ENCODE measurements at regions not wholly inside any gene's neighbourhood (a gene's known extent, or its start where the extent isn't known, plus 50 kb on each side); places are given as distances from the start of the nearest gene placed in this dataset.
A peak's percentile ranks its signal among the peaks of the same experiment; 100 is the strongest.

GRCh38 chr3:61411009-61411662 lies 150.2 kb upstream of the PTPRG start:
- Histone ChIP-seq H3K9me3 (ENCODE audit: control insufficient read depth, insufficient read depth, low read length) (peaks cover 3% of the 10 kb centered on the region), H3K4me1 (ENCODE audit: control insufficient read depth, insufficient read depth, low read length) (no peaks in the 10 kb centered on the region), H3K36me3 (ENCODE audit: control insufficient read depth, insufficient read depth, low read length) (no peaks in the 10 kb centered on the region), H3K27ac (ENCODE audit: low read depth, low read length) (no peak overlapping the region), H3K27me3 (ENCODE audit: control insufficient read depth, insufficient read depth, low read length) (no peaks in the 10 kb centered on the region), H3K4me3 (ENCODE audit: low read depth, low read length) (no peak overlapping the region)
- DNase-seq (ENCODE audit: low read depth in 4 of 6, low spot score in 6 of 6) = no peak
- WGBS (ENCODE audit: insufficient coverage) = 100% methylated on average over 2 of the region's 3 CpGs

- WGBS (ENCODE audit: insufficient coverage) = 79% methylated on average over 2 of the region's 4 CpGs
These were observed 146.9 kb upstream of the PTPRG start for GRCh38 chr3:61414456-61414855.

DNA sequence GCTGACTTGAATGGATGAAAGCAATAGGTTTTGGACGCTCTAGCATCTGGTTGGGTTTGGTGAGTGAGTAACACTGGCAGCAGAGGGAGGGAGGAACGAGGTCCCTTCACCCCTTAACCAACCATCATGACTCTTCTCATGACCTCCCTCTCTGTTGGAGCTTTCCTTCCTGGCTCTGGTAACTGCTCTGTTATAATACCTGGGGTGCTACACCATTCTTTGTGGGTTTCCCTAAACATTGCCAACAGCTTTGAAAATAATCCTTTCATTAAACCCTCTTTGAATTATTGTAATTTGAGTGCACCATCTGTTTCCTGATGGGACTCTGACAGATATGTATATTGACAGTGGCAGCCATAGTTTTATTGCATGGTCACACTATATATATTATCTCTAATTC lies 146.2 kb upstream of the PTPRG start:
- no peaks in the 10 kb centered on the region for H3K36me3 ChIP-seq (ENCODE audit: control insufficient read depth, insufficient read depth, low read length)
- peaks cover 3% of the 10 kb centered on the region for H3K9me3 ChIP-seq (ENCODE audit: control insufficient read depth, insufficient read depth, low read length)
- DNase-seq (ENCODE audit: low read depth in 4 of 6, low spot score in 6 of 6) = no peak
- no peaks in the 10 kb centered on the region for H3K4me1 ChIP-seq (ENCODE audit: control insufficient read depth, insufficient read depth, low read length)
- no peaks in the 10 kb centered on the region for H3K27me3 ChIP-seq (ENCODE audit: control insufficient read depth, insufficient read depth, low read length)
- no peak overlapping the region for H3K27ac ChIP-seq (ENCODE audit: low read depth, low read length)
- no CpG with 5 or more reads among the region's 2 CpGs for WGBS (ENCODE audit: insufficient coverage)
- no peak overlapping the region for H3K4me3 ChIP-seq (ENCODE audit: low read depth, low read length)

More at GRCh38 chr3:61414456-61414855, 146.9 kb upstream of the PTPRG start:
- H3K36me3 ChIP-seq (ENCODE audit: control insufficient read depth, insufficient read depth, low read length) = no peaks in the 10 kb centered on the region
- no peaks in the 10 kb centered on the region for H3K4me1 ChIP-seq (ENCODE audit: control insufficient read depth, insufficient read depth, low read length)
- no peaks in the 10 kb centered on the region for H3K27me3 ChIP-seq (ENCODE audit: control insufficient read depth, insufficient read depth, low read length)
- H3K27ac ChIP-seq (ENCODE audit: low read depth, low read length) = no peak overlapping the region
- DNase-seq (ENCODE audit: low read depth in 4 of 6, low spot score in 6 of 6) = no peak
- no peak overlapping the region for H3K4me3 ChIP-seq (ENCODE audit: low read depth, low read length)
- peaks cover 3% of the 10 kb centered on the region for H3K9me3 ChIP-seq (ENCODE audit: control insufficient read depth, insufficient read depth, low read length)

- H3K4me1 ChIP-seq (ENCODE audit: control insufficient read depth, insufficient read depth, low read length) = no peaks in the 10 kb centered on the region
- no peaks in the 10 kb centered on the region for H3K36me3 ChIP-seq (ENCODE audit: control insufficient read depth, insufficient read depth, low read length)
- peaks cover 2% of the 10 kb centered on the region for H3K9me3 ChIP-seq (ENCODE audit: control insufficient read depth, insufficient read depth, low read length)
- DNase-seq (ENCODE audit: low read depth in 4 of 6, low spot score in 6 of 6) = no peak
- H3K4me3 ChIP-seq (ENCODE audit: low read depth, low read length) = no peak overlapping the region
- WGBS (ENCODE audit: insufficient coverage) = no CpG with 5 or more reads among the region's 1 CpG
- H3K27ac ChIP-seq (ENCODE audit: low read depth, low read length) = no peak overlapping the region
- H3K27me3 ChIP-seq (ENCODE audit: control insufficient read depth, insufficient read depth, low read length) = no peaks in the 10 kb centered on the region
These were observed 144.8 kb upstream of the PTPRG start for GRCh38 chr3:61416618-61417017.

- DNase-seq (ENCODE audit: low read depth in 4 of 6, low spot score in 6 of 6) = peak in 1 of 6 donors; percentile 47
- Histone ChIP-seq H3K36me3 (ENCODE audit: control insufficient read depth, insufficient read depth, low read length) (no peaks in the 10 kb centered on the region), H3K27ac (ENCODE audit: low read depth, low read length) (no peak overlapping the region), H3K27me3 (ENCODE audit: control insufficient read depth, insufficient read depth, low read length) (no peaks in the 10 kb centered on the region), H3K9me3 (ENCODE audit: control insufficient read depth, insufficient read depth, low read length) (no peaks in the 10 kb centered on the region), H3K4me1 (ENCODE audit: control insufficient read depth, insufficient read depth, low read length) (no peaks in the 10 kb centered on the region), H3K4me3 (ENCODE audit: low read depth, low read length) (no peak overlapping the region)
- 80% methylated on average over 1 of the region's 2 CpGs for WGBS (ENCODE audit: insufficient coverage)
These were observed 144.0 kb upstream of the PTPRG start for GRCh38 chr3:61417352-61417751.

- Histone ChIP-seq H3K9me3 (ENCODE audit: control insufficient read depth, insufficient read depth, low read length) (no peaks in the 10 kb centered on the region), H3K36me3 (ENCODE audit: control insufficient read depth, insufficient read depth, low read length) (no peaks in the 10 kb centered on the region), H3K4me3 (ENCODE audit: low read depth, low read length) (no peak overlapping the region), H3K27ac (ENCODE audit: low read depth, low read length) (no peak overlapping the region), H3K27me3 (ENCODE audit: control insufficient read depth, insufficient read depth, low read length) (no peaks in the 10 kb centered on the region), H3K4me1 (ENCODE audit: control insufficient read depth, insufficient read depth, low read length) (no peaks in the 10 kb centered on the region)
- no peak for DNase-seq (ENCODE audit: low read depth in 4 of 6, low spot score in 6 of 6)
- 94% methylated on average over 2 of the region's 4 CpGs for WGBS (ENCODE audit: insufficient coverage)
These were observed 141.1 kb upstream of the PTPRG start for GRCh38 chr3:61420136-61420759.

- Histone ChIP-seq H3K9me3 (ENCODE audit: control insufficient read depth, insufficient read depth, low read length) (no peaks in the 10 kb centered on the region), H3K27me3 (ENCODE audit: control insufficient read depth, insufficient read depth, low read length) (no peaks in the 10 kb centered on the region), H3K27ac (ENCODE audit: low read depth, low read length) (no peak overlapping the region), H3K4me3 (ENCODE audit: low read depth, low read length) (no peak overlapping the region), H3K36me3 (ENCODE audit: control insufficient read depth, insufficient read depth, low read length) (no peaks in the 10 kb centered on the region), H3K4me1 (ENCODE audit: control insufficient read depth, insufficient read depth, low read length) (no peaks in the 10 kb centered on the region)
- WGBS (ENCODE audit: insufficient coverage) = no CpG with 5 or more reads among the region's 1 CpG
- DNase-seq (ENCODE audit: low read depth in 4 of 6, low spot score in 6 of 6) = peak in 1 of 6 donors; percentile 17
These were observed 138.3 kb upstream of the PTPRG start for GRCh38 chr3:61422945-61423673.

- DNase-seq (ENCODE audit: low read depth in 4 of 6, low spot score in 6 of 6) = no peak
- Histone ChIP-seq H3K36me3 (ENCODE audit: control insufficient read depth, insufficient read depth, low read length) (no peaks in the 10 kb centered on the region), H3K9me3 (ENCODE audit: control insufficient read depth, insufficient read depth, low read length) (no peaks in the 10 kb centered on the region), H3K27ac (ENCODE audit: low read depth, low read length) (no peak overlapping the region), H3K4me1 (ENCODE audit: control insufficient read depth, insufficient read depth, low read length) (no peaks in the 10 kb centered on the region), H3K27me3 (ENCODE audit: control insufficient read depth, insufficient read depth, low read length) (no peaks in the 10 kb centered on the region), H3K4me3 (ENCODE audit: low read depth, low read length) (no peak overlapping the region)
- 100% methylated on average over 2 of the region's 4 CpGs for WGBS (ENCODE audit: insufficient coverage)
These were observed 136.0 kb upstream of the PTPRG start for GRCh38 chr3:61425356-61425755.

GRCh38 chr3:61429106-61429505 lies 132.3 kb upstream of the PTPRG start:
- no peaks in the 10 kb centered on the region for H3K27me3 ChIP-seq (ENCODE audit: control insufficient read depth, insufficient read depth, low read length)
- WGBS (ENCODE audit: insufficient coverage) = 74% methylated on average over 9 of the region's 12 CpGs
- H3K4me3 ChIP-seq (ENCODE audit: low read depth, low read length) = no peak overlapping the region
- DNase-seq (ENCODE audit: low read depth in 4 of 6, low spot score in 6 of 6) = peak in 1 of 6 donors; percentile 60
- H3K9me3 ChIP-seq (ENCODE audit: control insufficient read depth, insufficient read depth, low read length) = no peaks in the 10 kb centered on the region
- H3K36me3 ChIP-seq (ENCODE audit: control insufficient read depth, insufficient read depth, low read length) = no peaks in the 10 kb centered on the region
- H3K27ac ChIP-seq (ENCODE audit: low read depth, low read length) = no peak overlapping the region
- H3K4me1 ChIP-seq (ENCODE audit: control insufficient read depth, insufficient read depth, low read length) = no peaks in the 10 kb centered on the region
